ENCODE measurements at regions not wholly inside any gene's neighbourhood (a gene's known extent, or its start where the extent isn't known, plus 50 kb on each side); places are given as distances from the start of the nearest gene placed in this dataset.

- no peak for DNase-seq (ENCODE audit: low read depth)
- no peak overlapping the region for H3K4me3 ChIP-seq (ENCODE audit: low read depth, low read length)
- TF ChIP-seq CTCF (IDR thresholded peaks at IDR 0.05; ENCODE audit: low read depth, low read length, missing control alignments) = no peak
Measured at GRCh38 chr13:72061613-72062012, 194.6 kb upstream of the DACH1 start.

- no peak for DNase-seq (ENCODE audit: low read depth)
- no peak for TF ChIP-seq CTCF (IDR thresholded peaks at IDR 0.05; ENCODE audit: low read depth, low read length, missing control alignments)
- no peak overlapping the region for H3K4me3 ChIP-seq (ENCODE audit: low read depth, low read length)
Measured at GRCh38 chr13:72050251-72050650, 183.2 kb upstream of the DACH1 start.

- H3K4me3 ChIP-seq (ENCODE audit: low read depth, low read length) = no peak overlapping the region
- no peak for TF ChIP-seq CTCF (IDR thresholded peaks at IDR 0.05; ENCODE audit: low read depth, low read length, missing control alignments)
- DNase-seq (ENCODE audit: low read depth) = no peak
Measured at GRCh38 chr13:72043366-72043765, 176.4 kb upstream of the DACH1 start.

GRCh38 chr13:72041165-72041564, 174.2 kb upstream of the DACH1 start:
- no peak for TF ChIP-seq CTCF (IDR thresholded peaks at IDR 0.05; ENCODE audit: low read depth, low read length, missing control alignments)
- DNase-seq (ENCODE audit: low read depth) = no peak
- no peak overlapping the region for H3K4me3 ChIP-seq (ENCODE audit: low read depth, low read length)

- DNase-seq (ENCODE audit: low read depth) = no peak
- TF ChIP-seq CTCF (IDR thresholded peaks at IDR 0.05; ENCODE audit: low read depth, low read length, missing control alignments) = no peak
- no peak overlapping the region for H3K4me3 ChIP-seq (ENCODE audit: low read depth, low read length)
Measured at GRCh38 chr13:72039126-72039525, 172.1 kb upstream of the DACH1 start.

GRCh38 chr13:72029981-72030380, 163.0 kb upstream of the DACH1 start:
- no peak for TF ChIP-seq CTCF (IDR thresholded peaks at IDR 0.05; ENCODE audit: low read depth, low read length, missing control alignments)
- H3K4me3 ChIP-seq (ENCODE audit: low read depth, low read length) = no peak overlapping the region
- DNase-seq (ENCODE audit: low read depth) = no peak

- no peak for DNase-seq (ENCODE audit: low read depth)
- TF ChIP-seq CTCF (IDR thresholded peaks at IDR 0.05; ENCODE audit: low read depth, low read length, missing control alignments) = no peak
- H3K4me3 ChIP-seq (ENCODE audit: low read depth, low read length) = no peak overlapping the region
Measured at GRCh38 chr13:72025836-72026235, 158.8 kb upstream of the DACH1 start.
